GM21515 (cell line): ENCODE measurements at regions not wholly inside any gene's neighbourhood (a gene's known extent, or its start where the extent isn't known, plus 50 kb on each side); places are given as distances from the start of the nearest gene placed in this dataset.

Experiments used
- ATAC-seq: cut with Tn5 transposase; IDR thresholded peaks from one replicate; pipeline ENCODE4 v1.9.1; 2021; ENCODE audit not compliant: unreplicated experiment

DNA sequence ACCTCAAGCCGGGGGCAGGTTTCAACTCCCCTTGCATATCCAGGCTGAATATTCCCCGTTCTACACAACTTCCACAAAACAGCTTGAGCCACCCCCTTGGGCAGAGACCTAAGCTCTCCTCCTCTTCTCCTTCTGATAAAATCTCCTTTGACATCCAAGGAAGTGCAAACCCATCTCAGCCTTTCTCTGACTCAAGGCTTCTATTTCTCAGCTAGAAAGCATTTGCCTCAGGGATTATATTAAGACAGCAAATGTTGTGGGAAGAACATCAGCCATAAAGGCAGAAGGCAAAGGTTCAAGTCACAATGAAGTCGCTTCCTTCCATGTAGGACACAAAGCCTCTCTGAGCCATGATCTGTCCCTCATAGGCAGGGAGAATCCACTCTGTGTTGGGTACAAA lies 386.6 kb upstream of the ARID1B start:
- ATAC-seq = no peak

DNA sequence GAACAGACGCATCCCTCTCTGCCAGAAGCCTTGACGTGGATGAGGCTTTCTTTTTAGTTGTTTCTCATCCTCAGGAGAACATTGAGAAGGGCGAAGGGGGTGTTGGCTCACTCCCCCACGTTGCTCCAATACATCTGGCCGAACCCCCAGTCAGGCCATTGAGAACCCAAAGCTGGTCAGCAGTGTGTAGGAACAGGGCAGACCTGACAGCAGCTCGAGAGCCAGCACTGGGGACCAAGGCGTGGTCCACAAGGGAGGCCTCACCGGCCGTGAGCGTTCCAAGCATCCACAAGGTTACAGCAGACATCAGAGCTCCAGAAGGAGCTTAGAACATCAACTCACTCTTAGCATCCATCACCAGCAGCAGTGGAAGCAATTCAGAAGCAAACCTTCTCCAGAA lies 387.9 kb upstream of the ARID1B start:
- ATAC-seq = no peak

DNA sequence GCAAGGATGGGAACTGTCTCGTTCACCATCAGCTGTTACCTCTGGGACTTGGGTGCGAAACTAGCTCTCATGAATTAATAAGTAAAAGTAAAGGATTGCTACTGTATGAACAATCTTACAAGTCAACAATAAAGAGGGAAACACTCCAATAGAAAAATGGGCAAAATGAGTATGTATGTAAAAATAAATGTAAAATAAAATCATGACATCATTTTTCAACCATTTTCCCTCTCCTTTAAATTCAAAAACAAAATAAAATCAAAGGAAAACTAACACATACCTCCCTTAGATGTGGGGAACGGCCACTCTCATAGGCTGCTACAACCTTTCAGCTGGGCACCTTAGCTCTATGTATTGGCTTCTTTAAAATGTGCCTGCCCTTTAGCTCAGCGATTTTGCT lies 389.7 kb upstream of the ARID1B start:
- no peak for ATAC-seq

DNA sequence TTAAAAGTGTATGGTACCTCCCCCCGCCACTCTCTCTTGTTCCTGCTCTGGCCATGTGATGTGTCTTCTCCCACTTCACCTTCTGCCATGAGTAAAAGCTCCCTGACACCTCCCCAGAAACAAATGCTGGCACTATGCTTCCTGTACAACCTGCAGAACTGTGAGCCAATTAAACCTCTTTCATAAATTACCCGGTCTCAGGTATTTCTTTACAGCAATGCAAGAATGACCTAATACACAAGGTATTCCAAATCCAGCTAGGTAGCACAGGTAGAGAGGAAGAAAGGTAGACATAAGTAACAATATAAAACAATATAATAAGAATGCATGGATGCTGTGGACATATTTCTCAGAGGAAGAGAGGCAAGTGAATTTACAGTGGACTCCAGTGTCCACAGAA lies 394.1 kb upstream of the ARID1B start:
- ATAC-seq = no peak

DNA sequence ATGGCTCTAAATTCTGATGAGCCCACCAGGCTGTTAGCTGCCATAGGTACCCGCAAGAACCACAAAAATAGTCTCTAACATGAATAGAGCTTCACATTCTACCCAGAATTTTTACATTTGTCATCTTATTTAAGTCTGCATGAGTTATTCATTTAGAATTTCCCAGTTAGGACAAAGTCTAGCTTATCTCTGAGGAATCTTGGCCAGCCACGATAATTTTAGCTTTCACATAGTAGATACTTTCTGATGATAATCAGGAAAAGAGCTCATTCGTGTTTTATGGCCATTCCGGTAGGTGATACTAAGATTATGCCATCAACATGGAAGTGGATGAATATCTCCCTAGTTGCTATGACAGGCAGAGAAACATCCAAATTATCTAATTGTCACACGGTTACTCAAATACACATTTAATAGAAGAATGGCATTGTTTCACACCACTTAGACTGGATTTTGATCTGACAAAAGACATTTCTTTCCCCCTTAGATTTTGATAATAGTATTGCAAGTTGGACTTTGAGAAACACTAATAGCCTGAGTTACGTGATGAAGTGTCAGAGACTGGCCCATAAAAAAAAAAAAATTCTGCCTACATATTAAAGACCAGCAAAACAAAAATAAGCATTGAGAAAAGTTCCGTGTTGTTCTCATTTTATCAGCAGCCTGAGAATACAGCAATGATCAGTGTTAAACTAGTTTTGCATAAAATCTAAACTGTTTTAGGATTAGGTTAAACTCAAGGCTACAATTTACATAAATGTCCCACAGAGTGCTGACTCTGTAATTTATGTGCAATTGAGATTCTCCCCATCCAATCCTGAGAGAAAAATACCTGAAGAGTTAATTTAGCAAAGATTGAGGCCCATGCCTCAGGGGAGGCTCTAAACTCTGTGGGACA lies 397.5 kb upstream of the ARID1B start:
- ATAC-seq = no peak

DNA sequence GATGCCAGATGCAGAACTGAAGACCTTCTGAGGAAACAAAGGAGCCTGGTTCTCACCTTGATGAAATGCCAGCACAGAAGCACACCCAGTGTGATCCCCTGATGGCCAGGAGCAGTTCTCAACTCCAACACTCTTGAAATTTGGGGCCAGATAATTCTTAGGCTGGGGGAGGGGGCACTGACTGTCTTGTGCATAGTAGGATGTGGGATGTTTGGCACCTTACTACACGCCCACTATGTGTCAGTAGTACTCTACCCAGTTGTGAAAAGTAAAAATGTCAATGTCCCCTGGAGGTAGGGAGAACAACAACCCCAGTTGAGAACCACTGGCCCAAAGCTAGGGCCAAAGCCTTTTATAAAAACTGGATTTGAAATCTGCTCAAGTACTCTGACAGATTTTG lies 398.3 kb upstream of the ARID1B start:
- ATAC-seq = no peak

DNA sequence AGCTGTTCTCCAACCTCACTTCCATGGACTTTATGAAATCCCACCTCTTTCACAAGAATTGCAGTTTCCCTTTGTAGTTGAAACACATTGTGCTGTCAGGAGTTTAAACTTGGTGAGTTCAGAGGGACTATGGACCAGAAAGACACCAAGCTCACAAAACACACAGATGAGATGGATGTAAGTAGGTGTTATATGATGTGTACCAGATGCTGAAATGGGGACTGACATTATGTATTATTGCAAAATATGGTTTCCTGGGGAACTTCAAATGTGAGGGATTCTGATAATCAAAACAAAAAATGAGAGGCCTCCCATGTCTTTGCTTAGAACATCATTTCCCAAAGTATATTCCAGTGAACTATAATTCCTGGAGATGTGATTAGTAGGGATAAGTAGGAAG lies 401.1 kb upstream of the ARID1B start:
- ATAC-seq = no peak

DNA sequence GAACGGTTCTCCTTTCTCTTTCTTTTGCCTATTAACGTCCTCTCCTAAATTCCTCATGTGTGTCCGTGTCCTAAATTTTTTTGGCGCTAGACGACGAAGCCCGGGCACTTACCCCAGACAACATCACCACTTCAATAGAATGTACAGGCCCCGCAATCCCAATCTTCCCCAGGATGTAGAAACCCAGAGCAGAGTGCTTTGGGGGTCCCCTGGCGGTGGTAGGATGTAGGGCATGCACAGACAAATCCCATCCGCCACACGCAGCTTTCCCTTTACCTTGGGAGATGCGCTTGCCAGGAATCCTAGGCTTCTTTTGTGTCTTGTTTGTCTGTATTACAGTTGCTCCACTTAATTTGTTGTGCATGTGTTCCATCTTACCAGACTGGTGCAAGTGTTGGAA lies 417.3 kb upstream of the ARID1B start:
- ATAC-seq = no peak

DNA sequence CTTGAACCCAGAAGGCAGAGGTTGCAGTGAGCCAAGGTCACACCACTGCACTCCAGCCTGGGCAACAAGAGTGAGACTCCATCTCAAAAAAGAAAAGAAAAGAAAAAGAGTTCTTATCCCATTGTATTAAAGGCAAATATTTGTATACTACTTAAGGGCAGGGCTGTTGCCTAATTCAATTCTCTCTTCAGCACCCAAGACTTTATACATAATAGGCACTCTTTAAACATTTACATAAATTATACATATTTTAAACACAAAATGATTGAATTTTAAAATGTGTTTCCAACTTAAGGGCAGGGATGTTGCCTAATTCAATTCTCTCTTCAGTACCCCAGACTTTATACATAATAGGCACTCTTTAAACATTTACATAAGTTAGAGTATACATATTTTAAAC lies 424.3 kb upstream of the ARID1B start:
- no peak for ATAC-seq

DNA sequence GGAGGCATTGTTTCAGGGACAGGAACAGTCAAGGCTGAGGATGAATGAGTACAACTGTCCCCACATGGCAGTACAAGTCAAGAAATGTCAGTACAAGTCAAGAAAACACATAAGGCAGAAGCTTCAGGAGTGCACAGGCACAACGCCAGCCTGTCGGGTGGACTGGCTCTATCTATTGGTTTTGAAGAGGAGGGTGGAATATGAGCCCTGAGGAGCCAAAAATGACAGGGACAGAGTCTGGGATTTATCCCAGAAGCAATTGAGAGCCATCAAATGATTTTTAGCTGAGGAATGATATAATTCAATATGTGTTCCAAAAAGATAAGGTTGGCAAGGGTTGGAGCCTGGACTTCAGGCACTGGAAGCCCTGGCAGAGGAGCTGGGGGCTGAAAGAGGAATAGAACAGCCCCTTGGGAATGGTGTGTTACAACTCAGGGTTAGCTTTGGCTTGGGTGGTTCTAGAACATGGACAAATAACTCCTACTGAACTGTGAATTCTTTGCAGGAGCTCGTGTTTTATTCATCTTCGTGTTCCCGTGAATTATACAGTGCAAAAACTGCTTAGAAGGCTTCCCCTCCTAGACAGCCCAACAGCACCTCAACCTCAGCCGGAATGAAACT lies 425.7 kb upstream of the ARID1B start:
- ATAC-seq = no peak

DNA sequence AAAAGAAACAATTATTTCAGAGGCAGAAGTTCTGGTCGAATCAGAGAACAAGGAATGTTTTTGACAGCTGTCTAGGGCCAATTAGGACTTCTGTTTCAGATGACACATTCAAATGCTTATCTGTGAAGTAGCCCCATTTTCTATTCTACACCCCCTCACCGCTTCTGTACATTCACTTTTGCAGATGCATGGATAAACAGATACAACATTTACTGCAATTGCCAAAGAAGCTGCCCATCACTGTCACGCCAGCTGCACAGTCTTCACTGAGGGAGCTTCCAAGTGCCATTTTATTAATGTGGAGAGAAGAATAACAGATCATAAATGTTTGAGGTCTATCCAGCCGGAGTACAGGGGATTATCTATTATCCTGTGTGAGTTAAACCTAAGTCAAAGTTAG lies 426.8 kb upstream of the ARID1B start:
- ATAC-seq = no peak

DNA sequence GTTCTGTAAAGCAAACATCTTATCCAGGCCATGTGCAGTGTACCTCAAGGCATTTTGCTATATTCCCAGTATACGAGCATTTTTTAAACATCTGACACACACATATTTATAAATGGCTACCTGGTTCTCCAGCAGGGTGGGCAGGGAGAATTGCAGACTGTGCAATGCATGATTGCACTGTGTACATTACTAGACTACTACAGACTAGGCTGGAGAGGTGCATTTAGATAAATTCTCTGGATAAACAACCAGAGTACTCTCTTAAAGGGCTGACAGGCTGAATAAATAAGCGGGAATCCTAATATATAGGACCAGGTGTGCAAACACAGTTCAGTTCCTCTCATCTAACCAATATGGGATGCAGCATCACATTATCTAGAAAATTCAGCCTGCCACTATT lies 428.3 kb upstream of the ARID1B start:
- no peak for ATAC-seq

DNA sequence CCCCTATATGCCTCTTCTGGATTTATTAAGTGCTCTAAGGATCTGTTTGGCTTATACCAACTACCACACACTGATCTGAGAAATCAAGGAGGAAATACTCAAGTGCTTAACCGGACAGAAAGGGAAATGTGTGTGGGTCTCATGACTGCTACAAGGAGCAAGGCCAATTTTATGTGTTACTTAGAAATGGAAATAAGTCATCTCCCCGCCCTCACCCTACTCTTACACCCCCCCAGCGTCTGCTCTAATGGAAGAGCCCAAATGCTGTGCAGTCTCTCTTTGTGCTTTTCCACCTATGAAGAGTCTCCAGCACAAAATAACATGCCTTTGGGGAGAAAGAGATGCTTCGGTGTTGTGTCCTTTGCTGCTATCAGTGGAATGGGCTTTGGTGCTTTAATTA lies 428.8 kb upstream of the ARID1B start:
- ATAC-seq = no peak

DNA sequence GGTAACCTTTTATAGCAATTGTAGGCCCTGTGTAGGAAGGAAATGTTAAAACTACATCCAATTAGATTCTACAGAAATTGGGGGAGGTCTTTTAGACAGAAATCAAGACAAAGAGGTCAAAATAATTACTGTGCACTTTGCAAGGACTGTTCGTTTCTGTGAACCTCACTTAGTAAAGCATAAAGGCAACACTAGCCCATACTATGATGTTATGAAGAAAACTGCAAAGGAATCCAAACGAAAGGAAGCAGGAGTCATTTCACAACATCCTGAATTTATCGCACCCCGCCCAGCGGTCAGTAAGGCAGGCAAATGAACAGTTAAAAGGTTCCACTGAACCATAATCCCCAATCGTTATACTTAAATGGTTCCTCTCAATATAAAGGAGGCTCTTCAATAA lies 429.5 kb upstream of the ARID1B start:
- no peak for ATAC-seq

DNA sequence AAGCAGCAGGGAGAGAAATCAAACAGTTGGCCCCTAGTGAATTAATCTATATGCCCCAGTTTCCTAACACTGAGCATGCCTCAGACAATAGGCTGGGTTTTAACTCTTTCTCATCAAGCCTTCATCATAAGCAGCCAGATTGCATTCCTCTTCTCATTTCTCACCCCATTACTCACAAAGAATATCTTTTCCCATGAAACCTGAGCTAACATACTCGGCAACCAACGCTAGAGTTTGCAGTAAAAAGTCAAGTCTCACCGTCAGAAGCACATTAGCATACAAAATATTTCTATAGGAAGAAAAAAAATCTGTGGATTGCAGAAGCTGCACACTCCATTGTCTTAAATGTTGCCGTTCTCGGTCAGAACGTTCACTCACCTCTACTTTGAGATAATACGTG lies 429.9 kb upstream of the ARID1B start:
- ATAC-seq = no peak

DNA sequence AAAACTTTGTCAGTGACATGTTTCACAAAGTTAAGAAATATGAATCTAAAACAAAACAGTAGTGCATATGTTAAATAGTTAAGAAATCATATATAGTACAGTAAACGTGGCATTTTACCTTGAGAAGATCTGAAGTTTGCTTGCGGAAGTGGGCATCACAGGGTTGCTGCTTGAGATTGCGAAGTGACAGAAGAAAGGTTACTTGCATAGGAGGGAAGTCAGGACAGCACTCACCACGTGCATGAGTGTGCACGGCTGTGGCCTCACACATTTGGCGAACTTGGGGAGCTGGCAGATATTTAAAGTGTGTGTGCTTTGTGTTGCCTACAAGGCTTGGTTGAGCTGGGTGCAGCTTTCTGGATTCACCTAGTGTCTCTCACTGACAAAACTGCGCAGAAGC lies 431.5 kb upstream of the ARID1B start:
- no peak for ATAC-seq

DNA sequence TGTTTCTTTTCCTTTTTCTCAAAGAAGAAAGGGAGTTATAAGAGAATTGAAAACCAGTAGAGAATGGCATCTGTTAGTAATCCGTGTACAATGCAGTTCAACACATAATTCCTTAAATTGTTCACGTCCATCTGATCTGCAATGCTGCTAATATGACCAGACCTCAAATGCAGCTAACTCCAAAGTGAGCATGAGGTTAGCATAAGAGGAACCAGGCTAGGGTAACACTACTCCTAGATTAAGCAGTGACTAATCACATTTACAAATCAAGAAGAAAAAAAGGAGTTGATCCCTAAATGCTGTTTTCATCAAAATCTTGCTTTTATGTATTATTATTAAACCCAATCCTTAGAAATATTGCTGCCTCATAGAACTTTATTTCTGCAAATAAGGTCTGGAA lies 432.7 kb upstream of the ARID1B start:
- ATAC-seq = no peak

DNA sequence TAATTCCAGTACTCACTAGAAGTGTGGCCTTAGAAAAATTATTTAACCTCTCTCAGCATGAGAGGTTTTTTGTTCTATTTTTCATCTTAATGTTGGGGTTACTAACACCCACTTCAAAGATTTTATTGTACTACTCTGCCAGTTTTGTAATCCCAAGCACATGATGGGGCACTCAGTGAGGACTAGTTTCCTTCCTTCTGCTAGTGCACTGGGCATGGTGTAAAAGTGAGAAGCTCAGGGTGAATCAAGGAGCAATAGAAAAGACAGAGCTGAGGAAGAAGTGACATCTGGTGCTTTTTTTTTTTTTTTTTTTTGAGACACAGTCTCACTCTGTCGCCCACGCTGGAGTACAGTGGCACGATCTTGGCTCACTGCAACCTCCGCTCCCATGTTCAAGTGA lies 439.4 kb upstream of the ARID1B start:
- no peak for ATAC-seq

DNA sequence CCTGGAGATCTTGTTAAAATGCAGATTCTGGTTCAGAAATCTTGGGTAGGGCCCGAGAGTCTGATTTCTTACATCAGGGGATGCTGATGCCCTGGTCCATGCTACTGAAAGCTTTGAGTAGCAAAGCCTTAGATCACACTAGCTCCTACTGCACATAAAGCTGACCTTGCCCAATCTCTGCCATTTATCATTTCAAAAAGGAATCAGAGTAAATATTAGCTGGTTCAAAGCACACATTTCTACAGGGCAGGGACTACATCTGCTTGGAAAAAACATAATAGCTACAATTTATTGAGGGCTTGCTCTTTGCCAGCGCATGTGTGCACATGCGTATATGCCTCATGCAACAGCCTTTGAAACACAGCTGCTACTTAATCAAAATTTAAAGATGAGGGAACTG lies 440.4 kb upstream of the ARID1B start:
- no peak for ATAC-seq

DNA sequence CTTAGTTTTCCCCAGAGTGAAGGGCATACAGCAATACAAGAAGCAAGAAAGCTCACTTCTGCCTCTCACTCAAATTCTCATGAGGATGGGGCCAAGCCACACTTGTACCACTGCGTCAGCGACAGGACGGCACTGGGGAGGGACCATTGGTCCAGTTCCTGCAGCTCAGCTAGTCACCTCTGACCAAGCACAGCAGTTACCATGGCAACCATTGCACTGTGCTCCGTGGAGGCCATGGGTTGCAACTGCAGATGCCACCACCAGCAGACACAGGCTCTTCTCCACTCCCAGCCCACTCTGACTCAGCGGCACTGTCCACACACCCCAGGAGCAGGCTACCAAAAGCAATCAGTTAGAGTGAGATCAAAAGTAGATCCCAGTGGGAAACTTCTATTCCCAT lies 441.1 kb upstream of the ARID1B start:
- ATAC-seq = no peak

DNA sequence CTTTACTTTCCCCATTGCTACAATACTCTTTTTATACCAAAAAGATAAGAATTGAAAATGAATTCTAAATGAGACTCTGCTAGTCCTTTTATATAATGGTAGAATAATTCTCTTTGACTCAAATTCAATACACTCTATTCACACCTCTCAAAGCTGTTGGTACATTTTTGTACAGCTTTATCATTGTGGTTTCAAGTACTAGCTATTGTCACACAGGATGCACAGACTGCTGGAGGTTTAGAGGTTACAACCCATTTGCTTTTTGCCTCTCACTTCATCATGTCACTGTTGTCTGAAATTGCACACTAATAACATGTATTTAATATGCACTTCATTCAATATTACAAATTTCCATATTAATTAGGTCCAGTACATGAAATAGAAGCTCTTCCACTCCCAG lies 442.2 kb upstream of the ARID1B start:
- ATAC-seq = no peak

DNA sequence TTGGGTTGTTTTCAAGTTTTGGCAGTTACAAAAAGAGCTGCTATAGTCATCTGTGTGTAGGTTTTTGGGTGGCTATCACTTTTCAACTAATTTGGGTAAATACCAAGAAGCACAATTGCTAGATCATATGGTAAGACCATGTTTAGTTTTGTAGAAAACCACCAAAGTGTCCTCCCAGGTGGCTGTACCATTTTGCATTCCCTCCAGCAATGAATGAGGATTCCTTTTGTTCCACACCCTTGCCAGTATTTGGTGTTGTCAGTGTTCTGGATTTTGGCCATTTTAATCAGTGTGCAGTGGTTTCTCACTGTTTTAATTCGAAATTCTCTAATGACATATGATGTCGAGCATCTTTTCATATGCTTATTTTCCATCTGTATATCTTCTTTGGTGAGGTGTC lies 457.5 kb upstream of the ARID1B start:
- no peak for ATAC-seq

DNA sequence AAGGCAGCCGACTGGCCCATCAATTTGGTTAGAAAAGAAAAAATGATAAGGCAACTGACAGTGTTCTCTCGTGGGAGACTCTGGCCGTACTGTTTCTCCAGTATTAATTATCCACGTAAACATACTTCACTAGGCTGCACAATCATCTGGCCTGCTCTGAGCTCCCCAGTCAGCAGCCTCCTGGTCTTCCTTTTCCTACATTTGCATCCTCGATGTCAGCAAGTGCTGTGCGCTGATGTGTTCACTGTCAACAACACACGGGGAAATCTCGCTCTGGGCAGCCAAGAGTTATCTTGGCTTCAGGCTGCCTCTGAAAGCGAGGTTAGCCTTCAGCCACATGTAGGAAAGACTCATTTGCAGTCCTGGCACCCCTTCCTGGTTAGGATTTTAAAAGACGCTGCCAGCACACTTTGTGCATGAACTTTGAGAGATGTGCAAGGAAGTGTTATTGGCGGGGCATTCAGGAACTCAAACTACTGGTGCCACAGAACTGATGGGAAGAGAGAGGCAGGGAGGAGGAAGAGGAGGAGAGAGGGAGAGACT lies 460.5 kb upstream of the ARID1B start:
- no peak for ATAC-seq
